ENCODE measurements at regions not wholly inside any gene's neighbourhood (a gene's known extent, or its start where the extent isn't known, plus 50 kb on each side); places are given as distances from the start of the nearest gene placed in this dataset.

- Histone ChIP-seq H3K9me1 (replicated peaks; ENCODE audit: control insufficient read depth, extremely low read depth, insufficient read depth, low read length) (no peaks in the 10 kb centered on the region), H3K36me3 (ENCODE audit: control insufficient read depth in 2 of 2, extremely low read depth in 1 of 2, insufficient read depth in 2 of 2, low read length in 2 of 2) (no peaks in the 10 kb centered on the region), H4K20me1 (replicated peaks; ENCODE audit: control insufficient read depth, extremely low read depth, insufficient read depth, low read length) (no peaks in the 10 kb centered on the region), H3K9ac (replicated peaks; ENCODE audit: extremely low read depth, insufficient read depth, low read length) (no peak overlapping the region), H2AFZ (ENCODE audit: low read depth, low read length) (no peak overlapping the region), H3K4me2 (ENCODE audit: insufficient read depth, low read length) (no peak overlapping the region), H3K27ac (ENCODE audit: insufficient read depth, low read depth, low read length) (no peak overlapping the region), H3K4me3 (replicated peaks in 1 of 3; ENCODE audit: insufficient read depth in 1 of 3, low read depth in 1 of 3, low read length in 3 of 3) (no peak overlapping the region), H3K79me2 (ENCODE audit: control insufficient read depth, insufficient read depth, low read length) (no peaks in the 10 kb centered on the region), H3K9me3 (replicated peaks; ENCODE audit: control insufficient read depth, insufficient read depth, low read length) (no peaks in the 10 kb centered on the region), H3K4me1 (ENCODE audit: control insufficient read depth, extremely low read depth, insufficient read depth, low read length) (no peaks in the 10 kb centered on the region), H3K27me3 (ENCODE audit: control insufficient read depth in 2 of 2, insufficient read depth in 2 of 2, low read length in 2 of 2) (peaks cover 0 to 2% of the 10 kb centered on the region in 2 experiments)
- TF ChIP-seq POLR2A (IDR thresholded peaks at IDR 0.05; ENCODE audit: low read depth, low read length) (no peak), FOS (IDR thresholded peaks at IDR 0.05; ENCODE audit: borderline replicate concordance, insufficient read depth, low read length) (no peak), CTCF (IDR thresholded peaks at IDR 0.05; ENCODE audit: extremely low read depth in 1 of 2, insufficient read depth in 1 of 2, low read depth in 1 of 2, low read length in 2 of 2) (no peak), MAX (IDR thresholded peaks at IDR 0.05; ENCODE audit: insufficient read depth, insufficient read length) (no peak), EZH2 (IDR thresholded peaks at IDR 0.05; ENCODE audit: borderline replicate concordance, low read depth, low read length, severe bottlenecking) (no peak), GATA2 (IDR thresholded peaks at IDR 0.05; ENCODE audit: insufficient read depth, insufficient read length, low read depth, low read length) (no peak), POLR2AphosphoS5 (IDR thresholded peaks at IDR 0.05; ENCODE audit: insufficient read depth, low read depth, low read length) (no peak), JUN (IDR thresholded peaks at IDR 0.05; ENCODE audit: borderline replicate concordance, insufficient read depth, insufficient read length, low read depth) (no peak)
- dilution Hi-C loops (cut with MboI; ENCODE audit: extremely low pct_ligation_motif_present, low sequenced_read_pairs) (no loop called here), intact Hi-C loops (cut with micrococcal nuclease) (no loop called here)
- POLR2A ChIA-PET: no interaction called here
- DNase-seq (ENCODE audit: low read depth, low spot score) (no peak), FAIRE-seq (no peak)
- CTCF ChIA-PET: no interaction called here
- no TSS peak for BruUV-seq (replicated peaks)
Measured at GRCh38 chr3:72223116-72223515, 438.2 kb upstream of the PROK2 start.

All from endothelial cell of umbilical vein (primary cell).